CD14-positive monocyte (primary cell): ENCODE measurements at regions not wholly inside any gene's neighbourhood (a gene's known extent, or its start where the extent isn't known, plus 50 kb on each side); places are given as distances from the start of the nearest gene placed in this dataset.

Experiments
- DNase-seq, 3 donors: peaks; one replicate each; pipeline ENCODE4 v3.0.0-alpha.2; 2011 to 2022
- H2AFZ ChIP-seq: 2 replicates; pipeline ENCODE4 v1.6.0; 2012; ENCODE audit warnings: mild to moderate bottlenecking, low read depth, low read length, inconsistent platforms; ENCODE audit not compliant: insufficient read depth, poor library complexity, severe bottlenecking
- H3K27ac ChIP-seq, 2 donors: 1 replicate in 1 of 2; 2 replicates in 1 of 2; pipeline ENCODE4 v1.5.1; 2012 to 2013; ENCODE audit warnings: low read length in 2 of 2, control low read depth in 1 of 2, inconsistent platforms in 1 of 2, low read depth in 1 of 2, mild to moderate bottlenecking in 1 of 2
- H3K27me3 ChIP-seq, 2 donors: one replicate each; pipeline versions ENCODE4 v1.6.0 to v1.6.1; 2011 to 2013; ENCODE audit warnings: low read length in 2 of 2; ENCODE audit not compliant: control insufficient read depth in 2 of 2, insufficient read depth in 2 of 2
- H3K36me3 ChIP-seq, 2 donors: replicated peaks in 1 of 2; 1 replicate in 1 of 2; 2 replicates in 1 of 2; pipeline versions ENCODE4 v1.5.1 to v1.6.1; 2012 to 2013; ENCODE audit warnings: low read length in 2 of 2, control low read depth in 1 of 2, inconsistent platforms in 1 of 2, mild to moderate bottlenecking in 1 of 2; ENCODE audit not compliant: insufficient read depth in 2 of 2, control insufficient read depth in 1 of 2
- H3K4me1 ChIP-seq, 2 donors: 1 replicate in 1 of 2; 2 replicates in 1 of 2; pipeline versions ENCODE4 v1.5.1 to v1.6.1; 2012 to 2013; ENCODE audit warnings: low read length in 2 of 2, control low read depth in 1 of 2, inconsistent platforms in 1 of 2, mild to moderate bottlenecking in 1 of 2, moderate library complexity in 1 of 2; ENCODE audit not compliant: insufficient read depth in 2 of 2, control insufficient read depth in 1 of 2
- H3K4me2 ChIP-seq: replicated peaks from 2 replicates; pipeline ENCODE3; 2012; ENCODE audit warnings: low read length, moderate library complexity, mild to moderate bottlenecking; ENCODE audit not compliant: poor library complexity, severe bottlenecking; ENCODE audit errors: extremely low read depth
- H3K4me3 ChIP-seq, 3 experiments: fragments of 200-600 bp in 1 of 3; sonication (generic) in 1 of 3; replicated peaks in 1 of 3; 1 replicate in 2 of 3; 2 replicates in 1 of 3; pipeline ENCODE4 v1.5.1; 2011 to 2013; ENCODE audit warnings: low read length in 3 of 3, mild to moderate bottlenecking in 3 of 3, control low read depth in 2 of 3, low read depth in 2 of 3, inconsistent platforms in 1 of 3, moderate library complexity in 1 of 3
- H3K79me2 ChIP-seq: 2 replicates; pipeline ENCODE4 v1.6.0; 2012; ENCODE audit warnings: mild to moderate bottlenecking, control low read depth, inconsistent platforms, low read length, moderate library complexity; ENCODE audit not compliant: insufficient read depth
- H3K9ac ChIP-seq: 2 replicates; pipeline ENCODE4 v1.6.0; 2017; ENCODE audit warnings: low read length, mild to moderate bottlenecking; ENCODE audit not compliant: insufficient read depth, poor library complexity, severe bottlenecking
- H3K9me3 ChIP-seq, 2 donors: replicated peaks in 1 of 2; 1 replicate in 1 of 2; 2 replicates in 1 of 2; pipeline versions ENCODE4 v1.5.1 to v1.6.1; 2012 to 2013; ENCODE audit warnings: low read length in 2 of 2, control low read depth in 1 of 2; ENCODE audit not compliant: control insufficient read depth in 1 of 2, insufficient read depth in 1 of 2
- H4K20me1 ChIP-seq: 2 replicates; pipeline ENCODE4 v1.6.0; 2012; ENCODE audit warnings: mild to moderate bottlenecking, low read length, control low read depth, moderate library complexity; ENCODE audit not compliant: insufficient read depth
- H3K27ac Mint-ChIP-seq, 7 donors: one replicate each; pipeline ENCODE4 v1.8.0; 2020; ENCODE audit warnings: mild to moderate bottlenecking in 7 of 7, mixed read lengths in 7 of 7, moderate library complexity in 6 of 7, inconsistent platforms in 2 of 7
- H3K27me3 Mint-ChIP-seq, 3 donors: one replicate each; pipeline ENCODE4 v1.8.0; 2021 to 2022; ENCODE audit warnings: low read depth in 3 of 3, mild to moderate bottlenecking in 3 of 3, mixed read lengths in 3 of 3, moderate library complexity in 3 of 3, inconsistent platforms in 1 of 3
- H3K36me3 Mint-ChIP-seq, 2 donors: one replicate each; pipeline ENCODE4 v1.8.0; 2020; ENCODE audit warnings: mixed read lengths in 2 of 2, inconsistent platforms in 1 of 2, mild to moderate bottlenecking in 1 of 2
- H3K4me1 Mint-ChIP-seq: one replicate; pipeline ENCODE4 v1.8.0; 2020; ENCODE audit warnings: mild to moderate bottlenecking, mixed read lengths
- H3K4me3 Mint-ChIP-seq, 2 donors: one replicate each; pipeline ENCODE4 v1.8.0; 2020; ENCODE audit warnings: mild to moderate bottlenecking in 2 of 2, mixed read lengths in 2 of 2, moderate library complexity in 1 of 2
- H3K9me3 Mint-ChIP-seq, 7 donors: one replicate each; pipeline ENCODE4 v1.8.0; 2020 to 2022; ENCODE audit warnings: mixed read lengths in 7 of 7, mild to moderate bottlenecking in 6 of 7, moderate library complexity in 6 of 7, inconsistent platforms in 2 of 7
- WGBS: methylation state at CpG from one replicate; pipeline ENCODE4 v1.1.5; 2013; ENCODE audit warnings: missing lambda C conversion rate; ENCODE audit not compliant: insufficient coverage; 5-methylcytosine and 5-hydroxymethylcytosine counted together
- intact Hi-C, 2 donors: fragments of 100-400 bp; cut with micrococcal nuclease; formaldehyde crosslinking; loops; one replicate each; pipeline versions ENCODE4 v1.15.0 to v1.15.1; 2023
- TF ChIP-seq, protein P1 (sequence below): fragments of 200-600 bp; IDR thresholded peaks from one replicate; pipeline ENCODE4 v1.8.0; 2022; ENCODE audit warnings: antibody characterized with exemption, mild to moderate bottlenecking

DNA sequence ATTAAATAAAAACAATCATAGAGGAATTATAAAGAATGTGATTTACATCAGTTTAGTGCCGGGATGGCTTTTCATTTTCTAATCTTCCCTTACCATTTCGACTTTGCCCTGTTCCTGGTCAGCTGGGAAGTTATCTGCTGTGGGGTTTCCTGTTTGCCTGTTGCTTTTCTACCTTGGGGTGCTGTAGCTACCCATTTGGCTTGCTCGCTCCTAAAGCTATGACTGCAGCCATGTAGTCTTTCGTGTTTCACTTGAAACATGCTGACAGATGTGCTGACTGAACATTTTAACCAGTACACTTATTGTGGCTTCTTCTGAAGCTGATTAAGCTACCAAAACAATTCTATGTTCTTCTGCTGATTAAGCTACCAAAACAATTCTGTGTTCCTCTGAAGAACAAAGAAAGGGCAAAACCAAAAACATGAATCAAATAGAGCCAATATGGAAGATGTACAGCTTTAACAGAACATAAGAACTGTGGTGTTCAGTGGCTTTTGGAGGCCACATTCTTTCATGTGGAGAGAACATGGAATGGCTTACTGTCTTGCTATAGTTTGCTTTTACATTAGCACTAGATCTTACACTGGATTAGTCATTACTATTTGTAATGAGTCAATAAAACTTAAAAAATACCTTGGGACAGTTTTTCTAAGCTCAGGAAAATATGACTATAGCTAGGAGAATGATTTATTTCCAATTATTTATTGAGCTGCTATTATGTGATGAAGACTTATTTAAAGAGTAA is 440.4 kb downstream of the SPRY1 start:
- no peaks in the 10 kb centered on the region for H3K36me3 ChIP-seq
- WGBS: 95% methylated on average over 2 of the region's 4 CpGs
- Mint-ChIP-seq H3K27ac (no peak overlapping the region), H3K27me3 (peaks cover 0 to 2% (median 2%) of the 10 kb centered on the region in 3 donors), H3K9me3 (no peaks in the 10 kb centered on the region), H3K4me1 (no peaks in the 10 kb centered on the region), H3K4me3 (no peak overlapping the region), H3K36me3 (no peaks in the 10 kb centered on the region)
- H3K9me3 ChIP-seq: no peaks in the 10 kb centered on the region
- no peak overlapping the region for H3K4me2 ChIP-seq
- DNase-seq: no peak
- H3K79me2 ChIP-seq: no peaks in the 10 kb centered on the region
- H4K20me1 ChIP-seq: no peaks in the 10 kb centered on the region
- no peaks in the 10 kb centered on the region for H3K4me1 ChIP-seq
- no peak overlapping the region for H3K27ac ChIP-seq
- TF ChIP-seq, protein P1, sequence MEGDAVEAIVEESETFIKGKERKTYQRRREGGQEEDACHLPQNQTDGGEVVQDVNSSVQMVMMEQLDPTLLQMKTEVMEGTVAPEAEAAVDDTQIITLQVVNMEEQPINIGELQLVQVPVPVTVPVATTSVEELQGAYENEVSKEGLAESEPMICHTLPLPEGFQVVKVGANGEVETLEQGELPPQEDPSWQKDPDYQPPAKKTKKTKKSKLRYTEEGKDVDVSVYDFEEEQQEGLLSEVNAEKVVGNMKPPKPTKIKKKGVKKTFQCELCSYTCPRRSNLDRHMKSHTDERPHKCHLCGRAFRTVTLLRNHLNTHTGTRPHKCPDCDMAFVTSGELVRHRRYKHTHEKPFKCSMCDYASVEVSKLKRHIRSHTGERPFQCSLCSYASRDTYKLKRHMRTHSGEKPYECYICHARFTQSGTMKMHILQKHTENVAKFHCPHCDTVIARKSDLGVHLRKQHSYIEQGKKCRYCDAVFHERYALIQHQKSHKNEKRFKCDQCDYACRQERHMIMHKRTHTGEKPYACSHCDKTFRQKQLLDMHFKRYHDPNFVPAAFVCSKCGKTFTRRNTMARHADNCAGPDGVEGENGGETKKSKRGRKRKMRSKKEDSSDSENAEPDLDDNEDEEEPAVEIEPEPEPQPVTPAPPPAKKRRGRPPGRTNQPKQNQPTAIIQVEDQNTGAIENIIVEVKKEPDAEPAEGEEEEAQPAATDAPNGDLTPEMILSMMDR: no peak
- no peak overlapping the region for H3K9ac ChIP-seq
- H3K27me3 ChIP-seq: no peaks in the 10 kb centered on the region
- no peak overlapping the region for H2AFZ ChIP-seq
- H3K4me3 ChIP-seq: no peak overlapping the region
- intact Hi-C loops: no loop called here

DNA sequence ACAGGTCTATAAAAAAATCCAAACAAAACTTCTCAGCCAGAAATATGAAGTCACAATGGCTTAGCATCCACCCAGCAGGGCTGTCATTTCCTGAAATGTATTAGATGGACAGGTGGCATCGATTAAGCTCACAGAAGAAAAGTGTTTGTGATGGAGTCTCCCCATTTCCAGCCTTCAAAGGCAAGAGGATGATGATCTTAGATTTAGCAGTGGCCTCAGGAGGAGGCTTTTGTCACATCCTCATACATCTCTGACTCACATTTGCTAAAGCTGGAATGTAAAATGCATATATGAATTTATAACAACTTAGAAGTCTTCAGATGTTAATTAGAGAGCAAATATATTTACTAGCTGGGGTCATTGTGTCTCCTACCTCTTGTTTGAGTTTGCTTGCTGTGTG is 441.9 kb downstream of the SPRY1 start:
- WGBS: no CpG with 5 or more reads among the region's 1 CpG
- H3K36me3 ChIP-seq: no peaks in the 10 kb centered on the region
- intact Hi-C loops: no loop called here
- peaks cover under 1 to 2% (median 2%) of the 10 kb centered on the region in 3 donors for H3K27me3 Mint-ChIP-seq
- H3K27me3 ChIP-seq: no peaks in the 10 kb centered on the region
- H2AFZ ChIP-seq: no peak overlapping the region
- no peak overlapping the region for H3K4me2 ChIP-seq
- H3K4me3 Mint-ChIP-seq: no peak overlapping the region
- H3K4me1 ChIP-seq: no peaks in the 10 kb centered on the region
- no peaks in the 10 kb centered on the region for H3K4me1 Mint-ChIP-seq
- H3K27ac Mint-ChIP-seq: no peak overlapping the region
- no peak overlapping the region for H3K27ac ChIP-seq
- no peak overlapping the region for H3K4me3 ChIP-seq
- TF ChIP-seq, protein P1: no peak
- H3K9me3 Mint-ChIP-seq: no peaks in the 10 kb centered on the region
- no peak overlapping the region for H3K9ac ChIP-seq
- no peaks in the 10 kb centered on the region for H3K36me3 Mint-ChIP-seq
- H3K79me2 ChIP-seq: no peaks in the 10 kb centered on the region
- no peak for DNase-seq
- no peaks in the 10 kb centered on the region for H3K9me3 ChIP-seq
- no peaks in the 10 kb centered on the region for H4K20me1 ChIP-seq
